NCI-H524 (cell line): ENCODE measurements at regions not wholly inside any gene's neighbourhood (a gene's known extent, or its start where the extent isn't known, plus 50 kb on each side); places are given as distances from the start of the nearest gene placed in this dataset.
"Not testable (repeated sequence)": the region's sequence is repeated elsewhere in the genome, so short reads cannot be mapped to it uniquely, and the experiment has no call there.

Source experiments
- DNase-seq, 2 experiments: peaks; one replicate each; lab custom pipeline; 2025; lab: John Stamatoyannopoulos, UW

GRCh38 chr9:108456903-108457302 lies 398.9 kb downstream of the ACTL7B start:
- DNase-seq: no peak

- DNase-seq: no peak
Measured at GRCh38 chr9:108445431-108446071, 410.2 kb downstream of the ACTL7B start.

DNA sequence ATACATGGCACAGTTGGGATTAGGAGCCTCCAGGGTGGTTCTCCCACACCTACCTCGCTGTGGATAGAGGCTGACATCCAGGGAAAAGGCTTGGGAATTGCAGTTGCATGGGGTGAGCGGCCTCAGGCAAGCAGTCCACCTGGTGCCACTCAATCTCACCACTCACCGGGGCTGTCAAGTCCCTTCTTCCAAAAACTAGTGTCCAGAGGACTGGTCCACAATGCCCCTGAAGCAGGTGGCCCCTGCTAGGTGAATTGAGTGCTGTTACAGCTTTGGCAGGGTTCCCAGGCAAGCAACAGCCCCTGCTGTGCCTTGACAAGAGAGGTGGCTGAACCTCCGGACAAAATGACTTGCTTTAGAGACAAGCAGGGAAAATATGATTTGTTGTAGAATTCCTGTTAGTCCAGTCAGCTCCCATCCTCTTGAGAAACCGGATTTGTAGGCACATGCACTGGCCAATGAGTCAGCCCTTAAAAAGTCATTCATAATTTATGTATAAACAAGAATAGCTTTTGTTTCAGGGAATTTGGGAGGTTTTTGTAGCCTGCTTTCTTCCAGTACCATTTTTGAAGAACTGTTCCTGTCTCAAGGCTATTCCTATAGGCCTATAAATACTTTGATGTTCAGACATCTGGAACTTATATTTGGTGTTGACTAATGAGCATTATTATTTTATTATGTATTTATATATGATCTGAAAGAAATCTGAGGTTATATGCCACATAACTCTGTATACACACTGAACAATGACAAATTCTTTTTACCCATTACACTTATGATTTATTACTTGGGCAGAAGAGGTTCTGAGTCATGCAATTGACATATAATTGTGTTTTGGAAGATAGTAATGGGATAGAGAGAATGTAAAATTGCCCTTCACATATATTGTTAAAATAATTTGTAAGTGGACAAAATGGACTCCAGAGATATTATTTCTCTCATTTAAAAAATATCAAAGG lies 411.1 kb downstream of the ACTL7B start:
- DNase-seq: peak in 1 of 2 experiments; percentile 16

DNA sequence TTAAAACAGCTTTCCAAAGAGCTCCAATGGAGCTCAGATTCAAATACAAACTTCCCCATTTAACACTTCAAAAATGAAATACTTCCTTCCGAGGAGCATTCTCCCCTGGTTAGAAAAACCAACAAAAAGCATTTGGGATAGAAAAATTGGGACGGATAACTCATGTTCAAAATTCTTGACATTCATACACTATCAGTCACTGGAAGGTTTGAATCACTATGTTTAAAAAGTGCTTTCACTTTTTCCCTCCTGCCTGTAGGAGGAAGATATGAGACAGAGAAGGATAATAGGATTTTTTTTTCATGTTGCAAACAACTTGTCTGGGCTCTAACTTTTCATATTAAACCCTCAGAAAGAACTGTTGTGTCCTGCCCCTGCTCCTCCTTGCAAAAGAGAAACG lies 412.0 kb downstream of the ACTL7B start:
- DNase-seq: no peak

DNA sequence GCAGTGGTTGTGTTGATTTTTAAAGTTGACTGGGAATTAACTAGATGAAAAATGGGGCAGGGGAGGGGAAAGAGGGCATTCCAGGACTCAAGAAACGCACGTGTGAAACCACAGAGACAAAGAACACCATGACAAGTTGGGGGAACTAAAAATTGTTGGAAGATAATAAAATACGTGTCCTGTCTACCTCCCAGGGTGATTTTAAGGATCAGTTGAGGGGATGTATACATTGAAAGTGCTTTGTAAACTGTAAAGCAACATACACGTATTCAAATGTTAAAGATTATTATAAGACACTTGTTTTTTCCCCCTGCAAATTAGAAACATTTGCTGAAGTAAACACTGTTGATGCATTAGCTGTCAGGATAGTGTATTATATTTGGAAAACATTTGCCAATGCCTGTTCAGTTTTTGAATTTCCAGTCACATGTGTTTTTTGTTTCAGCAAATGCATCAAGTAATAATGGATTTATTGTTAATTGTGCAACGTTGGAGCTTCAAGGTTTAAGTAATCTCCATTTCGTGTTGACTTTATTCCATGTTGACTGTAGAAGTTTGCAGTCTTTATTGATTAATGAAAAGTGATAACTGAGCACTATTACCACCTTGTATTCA lies 412.7 kb downstream of the ACTL7B start:
- no peak for DNase-seq

GRCh38 chr9:108442627-108443018 lies 413.2 kb downstream of the ACTL7B start:
- DNase-seq: no peak

GRCh38 chr9:108441726-108442125 lies 414.1 kb downstream of the ACTL7B start:
- peak in 1 of 2 experiments; percentile 3 for DNase-seq

- no peak for DNase-seq
Measured at GRCh38 chr9:108441251-108441650, 414.5 kb downstream of the ACTL7B start.

GRCh38 chr9:108439947-108440346 lies 415.8 kb downstream of the ACTL7B start:
- no peak for DNase-seq

GRCh38 chr9:108437656-108438055 lies 418.1 kb downstream of the ACTL7B start:
- DNase-seq: no peak

- DNase-seq: no peak
Measured at GRCh38 chr9:108436448-108436847, 419.3 kb downstream of the ACTL7B start.

DNA sequence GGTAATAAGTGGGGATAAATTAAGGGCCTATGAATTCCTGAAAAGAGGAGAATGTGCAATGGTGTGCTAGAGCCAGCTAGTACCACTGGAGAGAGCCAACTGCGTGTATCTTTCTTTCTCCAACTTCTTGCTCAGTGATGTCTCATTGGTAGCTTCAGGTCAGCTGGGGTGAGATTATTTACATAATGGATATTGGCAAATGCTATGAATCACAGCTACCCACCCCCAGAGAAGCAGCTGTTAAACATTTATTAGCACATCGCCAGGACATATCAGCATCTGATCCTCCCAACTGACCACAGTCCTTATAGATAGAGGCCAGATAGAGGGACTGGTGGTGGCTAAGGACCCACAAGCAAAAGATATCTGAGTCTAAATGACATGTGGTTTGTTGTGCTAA lies 421.3 kb downstream of the ACTL7B start:
- DNase-seq: no peak

DNA sequence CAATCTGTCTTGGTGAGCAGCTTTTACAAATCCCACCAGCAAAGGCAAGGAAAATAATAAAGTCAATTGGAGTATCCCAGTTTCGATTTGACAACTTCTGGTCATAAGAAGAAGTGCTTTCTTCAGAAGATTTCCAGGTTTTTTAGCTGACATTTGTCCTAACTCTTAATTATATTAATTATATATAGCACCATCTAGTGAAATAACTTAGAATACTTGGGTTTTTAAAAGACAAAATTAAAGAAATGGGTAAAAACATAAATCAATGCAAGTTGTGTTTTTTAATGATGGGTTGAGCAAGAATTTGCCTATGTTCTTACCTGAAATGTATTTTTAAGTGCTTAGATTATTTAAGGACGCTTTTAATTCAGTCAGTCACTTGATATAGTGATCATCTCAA lies 421.8 kb downstream of the ACTL7B start:
- no peak for DNase-seq

DNA sequence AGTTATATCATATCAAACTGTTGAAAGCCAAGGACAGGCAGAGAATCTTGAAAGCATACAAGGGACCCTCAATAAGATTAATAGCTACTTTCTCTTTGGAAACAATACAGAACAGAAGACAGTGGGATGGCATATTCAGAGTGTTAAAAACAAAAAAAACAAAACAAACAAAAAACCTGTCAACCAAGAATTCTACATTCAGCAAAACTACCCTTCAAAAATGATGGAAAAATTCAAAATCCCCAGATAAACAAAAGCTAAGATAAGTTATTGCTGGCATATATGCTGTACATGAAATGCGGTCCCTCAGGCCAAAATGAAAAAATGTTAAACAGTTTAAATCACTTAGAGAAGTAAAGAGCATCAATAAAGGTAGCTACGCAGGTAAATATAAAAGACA lies 425.1 kb downstream of the ACTL7B start:
- DNase-seq: no peak

- no peak for DNase-seq
Measured at GRCh38 chr9:108427751-108428150, 428.0 kb downstream of the ACTL7B start.

- DNase-seq: not testable (repeated sequence)
Measured at GRCh38 chr9:108426421-108426940, 429.3 kb downstream of the ACTL7B start.

GRCh38 chr9:108423433-108423832 lies 432.4 kb downstream of the ACTL7B start:
- no peak for DNase-seq

DNA sequence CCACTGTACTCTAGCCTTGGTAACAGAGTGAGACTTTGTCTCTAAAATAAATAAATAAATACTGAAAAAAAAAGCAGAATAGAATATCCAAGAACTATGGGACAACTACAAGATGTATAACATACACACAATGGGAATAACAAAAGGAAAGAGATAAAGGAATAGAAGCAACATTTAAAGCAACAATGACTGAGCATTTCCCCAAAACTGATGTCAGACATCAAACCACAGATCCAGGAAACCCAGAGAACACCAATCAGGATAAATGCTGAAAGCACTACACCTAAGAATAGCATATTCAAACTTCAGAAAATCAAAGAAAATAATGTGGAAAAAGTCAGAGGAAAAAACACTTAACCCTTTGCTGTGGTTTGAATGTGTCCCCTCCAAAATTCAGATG lies 436.4 kb downstream of the ACTL7B start:
- DNase-seq: no peak

- DNase-seq: no peak
Measured at GRCh38 chr9:108417726-108418125, 438.1 kb downstream of the ACTL7B start.

DNA sequence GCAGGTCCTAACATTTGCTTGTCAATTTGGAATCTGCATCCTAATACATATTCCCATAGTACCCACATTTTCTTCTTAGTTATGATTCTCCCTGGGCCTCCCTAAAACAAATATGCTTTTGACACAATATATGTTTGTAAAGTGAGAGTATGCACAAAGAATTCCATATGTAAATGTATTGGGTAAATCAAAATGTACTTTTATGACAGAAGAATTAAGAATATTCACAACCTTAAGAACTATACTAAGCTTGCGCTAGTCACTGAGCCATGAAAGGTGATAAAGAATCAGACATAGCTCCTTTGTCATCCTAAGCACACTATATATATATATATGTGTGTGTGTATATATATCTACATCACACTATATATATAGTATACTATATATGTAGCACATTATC lies 438.5 kb downstream of the ACTL7B start:
- no peak for DNase-seq

GRCh38 chr9:108416324-108416723 lies 439.5 kb downstream of the ACTL7B start:
- no peak for DNase-seq

DNA sequence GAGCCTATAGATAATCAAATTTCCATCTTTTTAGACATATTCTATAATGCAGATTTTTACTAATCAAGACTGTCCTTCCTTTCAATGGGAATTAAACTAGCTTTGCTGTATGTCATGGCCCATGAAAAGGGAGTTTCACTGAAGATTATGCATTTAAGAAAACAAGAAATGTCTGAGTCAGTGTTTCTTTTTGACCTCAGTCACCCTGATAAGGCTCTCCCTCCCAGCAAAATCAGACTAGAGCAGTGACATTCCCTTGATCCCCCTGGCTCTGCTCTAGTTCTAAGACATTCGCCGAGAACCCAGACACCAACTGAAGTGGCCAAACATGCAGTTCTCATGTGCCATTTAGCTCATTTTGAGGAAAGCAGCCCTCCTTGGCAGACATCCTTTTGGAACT lies 442.0 kb downstream of the ACTL7B start:
- no peak for DNase-seq

GRCh38 chr9:108412755-108413154 lies 443.0 kb downstream of the ACTL7B start:
- DNase-seq: no peak
